SK-N-SH (cell line): ENCODE measurements at regions not wholly inside any gene's neighbourhood (a gene's known extent, or its start where the extent isn't known, plus 50 kb on each side); places are given as distances from the start of the nearest gene placed in this dataset.

Experiments
- CTCF ChIA-PET: fragments of 300-600, 350-600 bp; formaldehyde crosslinking; extraction: SDS; loops from one replicate; lab custom pipeline; 2021; lab: Yijun Ruan, JAX
- POLR2A ChIA-PET: fragments of 350-600 bp; sonication (Branson Sonifier 250); formaldehyde crosslinking; extraction: SDS; loops from one replicate; lab custom pipeline; 2020; ENCODE audit warnings: antibody characterized with exemption, inconsistent platforms; lab: Yijun Ruan, JAX
- DNase-seq: peaks from one replicate; pipeline ENCODE4 v3.0.0; 2012
- H2AFZ ChIP-seq: fragments of 200-600 bp; sonication (generic); 2 replicates; pipeline ENCODE4 v1.8.1; 2016; ENCODE audit warnings: antibody characterized with exemption, mild to moderate bottlenecking, low read depth
- H3F3A ChIP-seq: fragments of 200-600 bp; sonication (generic); replicated peaks from 2 replicates; pipeline ENCODE3; 2016; ENCODE audit warnings: antibody characterized with exemption, mild to moderate bottlenecking; ENCODE audit not compliant: insufficient read depth
- H3K27ac ChIP-seq, 2 experiments: fragments of 200-500 bp in 1 of 2; fragments of 200-600 bp in 1 of 2; sonication (Bioruptor generic) in 1 of 2; sonication (generic), shearing (Covaris generic) in 1 of 2; 2 replicates each; pipeline versions ENCODE4 v1.5.1 to v1.6.1; 2014 to 2016; ENCODE audit warnings: low read depth in 2 of 2, inconsistent platforms in 1 of 2, low read length in 1 of 2, mild to moderate bottlenecking in 1 of 2, mixed read lengths in 1 of 2
- H3K27me3 ChIP-seq: fragments of 200-600 bp; sonication (generic), shearing (Covaris generic); 2 replicates; pipeline ENCODE4 v1.6.1; 2016; ENCODE audit warnings: mixed run types; ENCODE audit not compliant: insufficient read depth
- H3K36me3 ChIP-seq, 2 experiments: fragments of 200-500 bp in 1 of 2; fragments of 200-600 bp in 1 of 2; sonication (Bioruptor generic) in 1 of 2; sonication (generic) in 1 of 2; replicated peaks in 1 of 2; 2 replicates each; pipeline versions ENCODE3 to v1.5.1; 2014 to 2016; ENCODE audit warnings: low read length in 1 of 2, mild to moderate bottlenecking in 1 of 2; ENCODE audit not compliant: insufficient read depth in 2 of 2, control insufficient read depth in 1 of 2
- H3K4me1 ChIP-seq, 2 experiments: fragments of 200-500 bp in 1 of 2; fragments of 200-600 bp in 1 of 2; sonication (Bioruptor generic) in 1 of 2; sonication (generic), shearing (Covaris generic) in 1 of 2; 2 replicates each; pipeline versions ENCODE4 v1.5.1 to v1.6.1; 2014 to 2016; ENCODE audit warnings: low read depth in 1 of 2, low read length in 1 of 2, mixed run types in 1 of 2; ENCODE audit not compliant: insufficient read depth in 2 of 2, control insufficient read depth in 1 of 2
- H3K4me2 ChIP-seq: fragments of 200-600 bp; sonication (generic), shearing (Covaris generic); 2 replicates; pipeline ENCODE4 v1.6.1; 2017; ENCODE audit warnings: mixed run types
- H3K4me3 ChIP-seq, 2 experiments: fragments of 200-500 bp in 1 of 2; fragments of 200-600 bp in 1 of 2; sonication (Bioruptor generic) in 1 of 2; sonication (generic), shearing (Covaris generic) in 1 of 2; 2 replicates each; pipeline versions ENCODE4 v1.5.1 to v1.8.1; 2014 to 2016; ENCODE audit warnings: low read depth in 2 of 2, inconsistent platforms in 1 of 2, low read length in 1 of 2, mild to moderate bottlenecking in 1 of 2, mixed read lengths in 1 of 2, moderate library complexity in 1 of 2
- H3K79me2 ChIP-seq: fragments of 200-600 bp; sonication (generic); 2 replicates; pipeline ENCODE4 v1.8.1; 2017; ENCODE audit warnings: mild to moderate bottlenecking; ENCODE audit not compliant: insufficient read depth
- H3K9ac ChIP-seq: fragments of 200-600 bp; sonication (generic); 2 replicates; pipeline ENCODE4 v1.6.1; 2017; ENCODE audit warnings: mixed run types
- H3K9me2 ChIP-seq: fragments of 200-600 bp; sonication (generic); 2 replicates; pipeline ENCODE4 v1.6.1; 2017; ENCODE audit warnings: mixed run types
- H3K9me3 ChIP-seq: fragments of 200-600 bp; sonication (generic); 2 replicates; pipeline ENCODE4 v1.6.1; 2017; ENCODE audit warnings: mixed run types, mild to moderate bottlenecking, moderate library complexity
- H4K20me1 ChIP-seq: fragments of 200-600 bp; sonication (generic); 2 replicates; pipeline ENCODE4 v1.6.1; 2017; ENCODE audit warnings: mild to moderate bottlenecking, mixed run types; ENCODE audit not compliant: insufficient read depth
- EP300 ChIP-seq, 2 experiments: IDR thresholded peaks; 2 replicates each; pipeline versions ENCODE4 v1.4.0 to v1.6.1; 2012; ENCODE audit warnings: borderline replicate concordance in 1 of 2, low read depth in 1 of 2, low read length in 1 of 2
- EZH2phosphoT487 ChIP-seq: fragments of 200-600 bp; sonication (generic); IDR thresholded peaks from 2 replicates; pipeline ENCODE4 v1.6.1; 2017; ENCODE audit warnings: low read depth, mixed run types, mild to moderate bottlenecking, antibody characterized with exemption, moderate library complexity, borderline replicate concordance
- GABPA ChIP-seq: IDR thresholded peaks from 2 replicates; pipeline ENCODE4 v1.4.0; 2012; ENCODE audit warnings: low read depth, mild to moderate bottlenecking
- GATA2 ChIP-seq: sonication (generic); formaldehyde crosslinking; IDR thresholded peaks from 2 replicates; pipeline ENCODE4 v1.5.0; 2020; ENCODE audit warnings: mild to moderate bottlenecking, missing genetic modification reagents
- IRF3 ChIP-seq: fragments of 150-350 bp; IDR thresholded peaks from 2 replicates; pipeline ENCODE4 v1.6.1; 2016; ENCODE audit warnings: mild to moderate bottlenecking, low read depth, low read length
- MEF2A ChIP-seq: IDR thresholded peaks from 2 replicates; pipeline ENCODE4 v1.4.0; 2012; ENCODE audit warnings: low read depth, borderline replicate concordance
- MXI1 ChIP-seq: IDR thresholded peaks from 2 replicates; pipeline ENCODE4 v1.6.1; 2012; ENCODE audit warnings: mild to moderate bottlenecking, low read depth, low read length, improper control_type of control experiment
- NRF1 ChIP-seq: IDR thresholded peaks from 2 replicates; pipeline ENCODE4 v1.6.1; 2012; ENCODE audit warnings: low read depth, mild to moderate bottlenecking, low read length
- POLR2AphosphoS5 ChIP-seq: IDR thresholded peaks from 2 replicates; pipeline ENCODE4 v1.6.1; 2012; ENCODE audit warnings: low read depth, low read length
- RCOR1 ChIP-seq: fragments of 150-350 bp; IDR thresholded peaks from 2 replicates; pipeline ENCODE4 v1.6.1; 2017; ENCODE audit warnings: antibody characterized with exemption, low read length
- SIN3A ChIP-seq: IDR thresholded peaks from 2 replicates; pipeline ENCODE4 v1.6.1; 2012; ENCODE audit warnings: low read depth, mild to moderate bottlenecking, low read length, moderate library complexity, borderline replicate concordance
- USF2 ChIP-seq: fragments of 150-350 bp; IDR thresholded peaks from 2 replicates; pipeline ENCODE4 v1.6.1; 2017; ENCODE audit warnings: antibody characterized with exemption, low read length, low read depth, borderline replicate concordance
- YY1 ChIP-seq: IDR thresholded peaks from 2 replicates; pipeline ENCODE4 v1.4.0; 2012; ENCODE audit warnings: low read depth, mild to moderate bottlenecking
- WGBS: methylation state at CpG from one replicate; pipeline ENCODE4 v1.1.6; 2017; ENCODE audit warnings: low lambda C conversion rate; 5-methylcytosine and 5-hydroxymethylcytosine counted together

- no peak overlapping the region for H2AFZ ChIP-seq
- no peak overlapping the region for H3K9ac ChIP-seq
- H3K9me3 ChIP-seq, result no peaks in the 10 kb centered on the region
- POLR2A ChIA-PET, result no interaction called here
- TF ChIP-seq POLR2AphosphoS5 (no peak), EZH2phosphoT487 (no peak), GATA2 (CRISPR knock-in tag) (no peak), YY1 (no peak), GABPA (no peak), IRF3 (no peak), SIN3A (no peak), EP300 (IDR thresholded peaks at IDR 0.05; ENCODE audit: borderline replicate concordance in 1 of 2, low read depth in 1 of 2, low read length in 1 of 2) (no peak), RCOR1 (no peak)
- no peaks in the 10 kb centered on the region for H3K27me3 ChIP-seq
- no peaks in the 10 kb centered on the region for H3K36me3 ChIP-seq
- H3K27ac ChIP-seq, result no peak overlapping the region
- H4K20me1 ChIP-seq, result no peaks in the 10 kb centered on the region
- WGBS, result 2% methylated on average over 2 of the region's 2 CpGs
- no peak for DNase-seq
- CTCF ChIA-PET, result no interaction called here
- H3F3A ChIP-seq, result no peaks in the 10 kb centered on the region
- no peaks in the 10 kb centered on the region; a peak in 1 of 4 replicates for H3K4me1 ChIP-seq
- no peak overlapping the region for H3K4me3 ChIP-seq
- no peaks in the 10 kb centered on the region for H3K79me2 ChIP-seq
- no peak overlapping the region for H3K4me2 ChIP-seq
- no peaks in the 10 kb centered on the region for H3K9me2 ChIP-seq
These were observed 988.4 kb downstream of the EPHA3 start for GRCh38 chr3:90095811-90096210.

- CTCF ChIA-PET, result interaction anchor here (1.6 kb wide), 1 partner anchor 8 kb away, joined by 6 read pairs; no protein-coding TSS in a partner anchor
- H3K9me2 ChIP-seq, result no peaks in the 10 kb centered on the region
- H3K27me3 ChIP-seq, result no peaks in the 10 kb centered on the region
- POLR2A ChIA-PET, result no interaction called here
- H4K20me1 ChIP-seq, result no peaks in the 10 kb centered on the region
- DNase-seq, result no peak
- no peak for TF ChIP-seq RCOR1
- TF ChIP-seq MEF2A, result no peak
- TF ChIP-seq MXI1, result no peak
- TF ChIP-seq NRF1, result no peak
- no peak for TF ChIP-seq USF2
- no peaks in the 10 kb centered on the region for H3F3A ChIP-seq
- H3K27ac ChIP-seq, result no peak overlapping the region
- no peak overlapping the region for H3K4me3 ChIP-seq
- no peaks in the 10 kb centered on the region for H3K4me1 ChIP-seq
- no peaks in the 10 kb centered on the region for H3K36me3 ChIP-seq
- H3K9me3 ChIP-seq, result no peaks in the 10 kb centered on the region
- no peaks in the 10 kb centered on the region for H3K79me2 ChIP-seq
- no peak overlapping the region for H3K4me2 ChIP-seq
- 75% methylated on average over 1 of the region's 1 CpG for WGBS
- H2AFZ ChIP-seq, result no peak overlapping the region
- no peak overlapping the region for H3K9ac ChIP-seq
These were observed 992.1 kb downstream of the EPHA3 start for GRCh38 chr3:90099493-90099892.
